HG03175 (cell line): ENCODE measurements at regions not wholly inside any gene's neighbourhood (a gene's known extent, or its start where the extent isn't known, plus 50 kb on each side); places are given as distances from the start of the nearest gene placed in this dataset.
"Not testable (repeated sequence)": the region's sequence is repeated elsewhere in the genome, so short reads cannot be mapped to it uniquely, and the experiment has no call there.

Source experiments
- ATAC-seq: cut with Tn5 transposase; IDR thresholded peaks from one replicate; pipeline ENCODE4 v1.9.1; 2021; ENCODE audit warnings: mild to moderate bottlenecking, moderate library complexity; ENCODE audit not compliant: unreplicated experiment

GRCh38 chr2:144760939-144761338 lies 241.0 kb upstream of the ZEB2 start:
- ATAC-seq, result not testable (repeated sequence)

- ATAC-seq, result no peak
Measured at GRCh38 chr2:144759746-144760145, 239.8 kb upstream of the ZEB2 start.

GRCh38 chr2:144758196-144758595 lies 238.3 kb upstream of the ZEB2 start:
- ATAC-seq, result not testable (repeated sequence)

- ATAC-seq, result no peak
Measured at GRCh38 chr2:144753416-144753815, 233.5 kb upstream of the ZEB2 start.

- ATAC-seq, result no peak
Measured at GRCh38 chr2:144751142-144751905, 231.4 kb upstream of the ZEB2 start.

GRCh38 chr2:144749188-144749587 lies 229.3 kb upstream of the ZEB2 start:
- no peak for ATAC-seq

- ATAC-seq, result no peak
Measured at GRCh38 chr2:144748443-144748842, 228.5 kb upstream of the ZEB2 start.

GRCh38 chr2:144747571-144747970 lies 227.7 kb upstream of the ZEB2 start:
- no peak for ATAC-seq

- ATAC-seq, result no peak
Measured at GRCh38 chr2:144745424-144745823, 225.5 kb upstream of the ZEB2 start.

- ATAC-seq, result no peak
Measured at GRCh38 chr2:144738749-144739148, 218.8 kb upstream of the ZEB2 start.

- ATAC-seq, result no peak
Measured at GRCh38 chr2:144730711-144731110, 210.8 kb upstream of the ZEB2 start.

GRCh38 chr2:144724460-144724859 lies 204.5 kb upstream of the ZEB2 start:
- ATAC-seq, result not testable (repeated sequence)

- no peak for ATAC-seq
Measured at GRCh38 chr2:144718376-144718775, 198.5 kb upstream of the ZEB2 start.

- no peak for ATAC-seq
Measured at GRCh38 chr2:144715992-144716391, 196.1 kb upstream of the ZEB2 start.

- ATAC-seq, result no peak
Measured at GRCh38 chr2:144713410-144713809, 193.5 kb upstream of the ZEB2 start.

GRCh38 chr2:144712550-144712940 lies 192.6 kb upstream of the ZEB2 start:
- ATAC-seq, result no peak

- ATAC-seq, result no peak
Measured at GRCh38 chr2:144711630-144712549, 192.0 kb upstream of the ZEB2 start.

GRCh38 chr2:144711084-144711483 lies 191.2 kb upstream of the ZEB2 start:
- ATAC-seq, result no peak

- no peak for ATAC-seq
Measured at GRCh38 chr2:144708626-144709025, 188.7 kb upstream of the ZEB2 start.

GRCh38 chr2:144707736-144708326 lies 187.9 kb upstream of the ZEB2 start:
- ATAC-seq, result no peak

GRCh38 chr2:144706647-144707046 lies 186.7 kb upstream of the ZEB2 start:
- no peak for ATAC-seq
